ENCODE measurements at regions not wholly inside any gene's neighbourhood (a gene's known extent, or its start where the extent isn't known, plus 50 kb on each side); places are given as distances from the start of the nearest gene placed in this dataset.

DNA sequence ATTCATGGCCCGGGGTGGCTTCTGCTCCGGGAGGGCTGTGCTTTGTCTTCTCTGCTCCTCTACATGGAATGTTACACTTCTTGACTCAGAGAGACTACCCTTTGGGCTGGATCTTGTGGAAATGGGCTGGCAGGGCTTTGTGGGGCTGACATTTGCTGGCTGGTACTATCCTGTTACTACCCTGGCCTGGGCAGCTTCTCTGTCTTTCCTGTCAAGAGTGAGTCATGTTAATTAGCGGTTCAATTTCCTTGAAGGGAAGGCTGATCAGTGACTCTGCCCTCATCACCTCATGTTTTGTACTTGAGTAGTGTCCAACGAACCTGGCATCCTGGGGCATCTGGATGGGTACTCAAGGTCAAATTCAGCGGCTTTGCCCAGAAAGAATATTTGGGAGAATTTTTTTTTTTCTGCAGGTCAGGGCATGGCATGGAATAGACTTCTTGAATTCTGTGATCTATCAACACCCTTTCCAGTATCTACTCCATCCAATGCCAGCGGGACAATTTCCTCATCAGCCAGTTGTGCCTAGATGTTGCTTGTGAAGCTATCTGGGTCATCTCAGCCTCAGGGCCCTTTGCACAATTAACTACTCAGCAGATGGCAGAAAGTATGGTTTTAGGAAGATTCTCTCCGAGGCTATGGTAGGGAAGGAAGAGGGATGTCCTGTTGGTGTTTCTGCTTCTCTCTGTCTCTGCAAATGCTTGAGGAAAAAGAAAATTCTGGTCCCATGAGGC lies 140.5 kb upstream of the PLET1 start:
- DNase-seq (ENCODE audit: low spot score) = no peak
- no peak overlapping the region for H3K4me3 ChIP-seq
- H3K9me3 ChIP-seq = no peaks in the 10 kb centered on the region
- H3K27me3 ChIP-seq = no peaks in the 10 kb centered on the region
- H3K36me3 ChIP-seq = no peaks in the 10 kb centered on the region
- no peaks in the 10 kb centered on the region for H3K4me1 ChIP-seq
- H3K27ac ChIP-seq = no peak overlapping the region
- TF ChIP-seq, protein P1, sequence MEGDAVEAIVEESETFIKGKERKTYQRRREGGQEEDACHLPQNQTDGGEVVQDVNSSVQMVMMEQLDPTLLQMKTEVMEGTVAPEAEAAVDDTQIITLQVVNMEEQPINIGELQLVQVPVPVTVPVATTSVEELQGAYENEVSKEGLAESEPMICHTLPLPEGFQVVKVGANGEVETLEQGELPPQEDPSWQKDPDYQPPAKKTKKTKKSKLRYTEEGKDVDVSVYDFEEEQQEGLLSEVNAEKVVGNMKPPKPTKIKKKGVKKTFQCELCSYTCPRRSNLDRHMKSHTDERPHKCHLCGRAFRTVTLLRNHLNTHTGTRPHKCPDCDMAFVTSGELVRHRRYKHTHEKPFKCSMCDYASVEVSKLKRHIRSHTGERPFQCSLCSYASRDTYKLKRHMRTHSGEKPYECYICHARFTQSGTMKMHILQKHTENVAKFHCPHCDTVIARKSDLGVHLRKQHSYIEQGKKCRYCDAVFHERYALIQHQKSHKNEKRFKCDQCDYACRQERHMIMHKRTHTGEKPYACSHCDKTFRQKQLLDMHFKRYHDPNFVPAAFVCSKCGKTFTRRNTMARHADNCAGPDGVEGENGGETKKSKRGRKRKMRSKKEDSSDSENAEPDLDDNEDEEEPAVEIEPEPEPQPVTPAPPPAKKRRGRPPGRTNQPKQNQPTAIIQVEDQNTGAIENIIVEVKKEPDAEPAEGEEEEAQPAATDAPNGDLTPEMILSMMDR (IDR thresholded peaks at IDR 0.05) = no peak

DNA sequence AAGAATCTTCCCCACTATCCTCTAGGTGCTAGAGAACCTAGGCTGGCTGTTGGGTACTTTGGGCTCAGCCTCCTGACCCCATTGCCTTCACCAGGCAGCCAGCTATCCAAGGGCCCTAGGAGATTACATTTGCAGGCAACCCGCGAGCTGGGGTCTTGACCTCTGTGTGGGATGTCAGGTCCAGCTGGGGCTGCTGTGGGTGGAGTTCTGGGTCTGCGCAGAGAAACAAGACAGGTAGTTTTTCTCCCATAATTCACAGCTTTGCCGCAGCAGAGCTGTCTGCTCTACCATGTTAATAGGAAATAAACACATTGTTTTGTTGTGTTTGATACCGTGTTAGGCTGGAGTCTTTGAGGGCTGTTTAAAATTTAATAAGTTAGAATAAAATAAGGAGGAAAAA lies 142.8 kb upstream of the PLET1 start:
- Histone ChIP-seq H3K36me3 (no peaks in the 10 kb centered on the region), H3K27ac (no peak overlapping the region), H3K4me3 (no peak overlapping the region), H3K4me1 (no peaks in the 10 kb centered on the region), H3K27me3 (no peaks in the 10 kb centered on the region), H3K9me3 (no peaks in the 10 kb centered on the region)
- TF ChIP-seq, protein P1 (IDR thresholded peaks at IDR 0.05) = no peak
- DNase-seq (ENCODE audit: low spot score) = no peak

DNA sequence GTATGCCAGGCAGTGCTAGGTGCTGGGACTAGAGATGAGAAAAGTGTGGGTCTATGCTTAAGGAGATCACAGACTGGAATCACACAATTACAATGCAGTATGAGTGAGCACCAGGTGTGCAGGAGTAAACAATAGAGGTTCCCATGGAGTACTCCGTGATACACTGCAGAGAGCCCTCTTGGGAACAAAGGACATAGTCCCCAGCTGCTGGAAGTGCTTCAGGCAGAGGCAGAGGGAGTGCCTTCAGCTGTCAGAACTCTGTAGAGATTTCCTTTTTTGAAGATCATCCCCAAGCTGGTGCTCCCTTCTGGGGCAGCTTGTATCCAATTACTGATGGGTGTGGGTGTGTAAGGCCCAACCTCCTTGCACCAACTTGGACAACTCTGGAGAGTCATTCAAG lies 143.5 kb upstream of the PLET1 start:
- TF ChIP-seq, protein P1 (IDR thresholded peaks at IDR 0.05) = no peak

DNA sequence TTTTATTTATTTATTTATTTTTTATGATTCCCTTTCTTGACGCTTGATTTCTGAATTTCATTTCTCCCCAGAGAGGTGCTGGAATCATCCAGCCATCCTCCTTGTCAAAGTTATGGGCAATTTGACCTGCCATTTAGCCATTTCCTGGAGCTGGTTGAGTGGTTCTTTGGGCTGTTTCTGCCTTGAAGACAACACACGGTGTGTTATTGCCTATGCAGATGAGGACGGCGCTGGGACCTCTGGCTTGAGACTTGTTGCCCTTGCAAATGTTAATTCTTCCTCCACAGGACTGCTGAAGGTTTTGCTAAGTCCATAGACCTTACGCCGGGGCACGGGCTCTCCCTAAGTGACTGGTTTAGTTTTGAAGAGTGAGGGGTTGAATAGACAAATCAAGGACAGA lies 147.9 kb upstream of the PLET1 start:
- no peak overlapping the region for H3K4me3 ChIP-seq
- no peaks in the 10 kb centered on the region for H3K36me3 ChIP-seq
- H3K4me1 ChIP-seq = no peaks in the 10 kb centered on the region
- no peak overlapping the region for H3K27ac ChIP-seq
- DNase-seq (ENCODE audit: low spot score) = no peak
- no peaks in the 10 kb centered on the region for H3K27me3 ChIP-seq
- peaks cover 0 to 4% of the 10 kb centered on the region in 2 donors for H3K9me3 ChIP-seq
- TF ChIP-seq, protein P1 (IDR thresholded peaks at IDR 0.05) = no peak

More for the DNA sequence above, 143.5 kb upstream of the PLET1 start:
- H3K27ac ChIP-seq = no peak overlapping the region
- no peaks in the 10 kb centered on the region for H3K9me3 ChIP-seq
- H3K4me1 ChIP-seq = no peaks in the 10 kb centered on the region
- H3K27me3 ChIP-seq = no peaks in the 10 kb centered on the region
- no peaks in the 10 kb centered on the region for H3K36me3 ChIP-seq
- DNase-seq (ENCODE audit: low spot score) = no peak
- no peak overlapping the region for H3K4me3 ChIP-seq

DNA sequence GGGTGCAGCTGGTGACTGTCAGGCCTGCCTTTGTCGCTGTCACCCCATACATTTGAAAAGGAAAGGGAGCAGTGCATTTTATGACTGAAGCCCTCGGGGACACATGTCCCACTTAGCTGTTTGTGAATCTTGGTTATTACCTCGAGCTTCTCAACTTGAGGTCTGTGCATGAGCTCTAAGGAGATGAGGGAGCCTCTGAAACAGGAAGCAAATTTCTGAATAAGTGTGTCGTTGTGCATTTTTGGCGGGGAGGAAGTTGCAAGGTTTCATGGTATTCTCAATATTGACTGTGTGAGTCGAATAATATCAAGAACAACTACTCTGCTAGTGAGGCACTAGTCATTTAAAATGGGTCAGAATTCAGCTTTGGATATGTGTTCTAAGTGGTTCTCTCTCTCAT lies 149.7 kb upstream of the PLET1 start:
- Histone ChIP-seq H3K27me3 (no peaks in the 10 kb centered on the region), H3K9me3 (peaks cover 0 to 21% of the 10 kb centered on the region in 2 donors), H3K27ac (no peak overlapping the region), H3K4me3 (no peak overlapping the region), H3K4me1 (no peaks in the 10 kb centered on the region), H3K36me3 (no peaks in the 10 kb centered on the region)
- TF ChIP-seq, protein P1 (IDR thresholded peaks at IDR 0.05) = no peak
- DNase-seq (ENCODE audit: low spot score) = no peak

DNA sequence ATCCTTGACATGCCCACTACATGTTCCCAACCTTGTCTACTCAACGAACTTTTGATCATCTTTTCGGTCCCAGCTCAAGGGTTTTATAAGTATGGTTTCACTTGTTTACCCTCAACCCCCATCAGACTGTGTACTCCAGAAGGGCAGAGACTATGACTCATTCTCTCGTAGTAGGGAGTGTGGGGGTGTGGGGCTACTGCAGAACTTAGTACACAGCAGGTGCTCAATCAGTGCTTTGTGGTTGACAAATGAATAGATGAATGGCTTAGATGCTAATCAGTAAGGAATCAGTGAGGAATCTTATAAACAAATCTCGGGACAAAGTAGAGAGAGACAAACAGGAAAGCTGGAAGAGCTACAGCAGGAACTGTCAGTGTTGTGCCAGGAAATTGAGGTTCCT lies 151.7 kb upstream of the PLET1 start:
- DNase-seq (ENCODE audit: low spot score) = no peak
- no peaks in the 10 kb centered on the region for H3K27me3 ChIP-seq
- no peak overlapping the region for H3K4me3 ChIP-seq
- peaks cover 0 to 21% of the 10 kb centered on the region in 2 donors for H3K9me3 ChIP-seq
- no peaks in the 10 kb centered on the region for H3K36me3 ChIP-seq
- no peaks in the 10 kb centered on the region for H3K4me1 ChIP-seq
- TF ChIP-seq, protein P1 (IDR thresholded peaks at IDR 0.05) = no peak
- H3K27ac ChIP-seq = no peak overlapping the region
